Prostate gland (tissue), 2 donors: ENCODE measurements at regions not wholly inside any gene's neighbourhood (a gene's known extent, or its start where the extent isn't known, plus 50 kb on each side); places are given as distances from the start of the nearest gene placed in this dataset.

Source experiments
- DNase-seq: peaks from one replicate; pipeline ENCODE4 v3.0.0-alpha.2; 2019; ENCODE audit warnings: low spot score
- H3K27ac ChIP-seq, 2 donors: fragments of 200-600 bp; sonication (generic); 2 replicates each; pipeline ENCODE4 v1.5.1; 2017 to 2019
- H3K27me3 ChIP-seq: fragments of 200-600 bp; sonication (generic); replicated peaks from 2 replicates; pipeline ENCODE4 v1.5.1; 2019; ENCODE audit not compliant: insufficient read depth
- H3K36me3 ChIP-seq, 2 donors: fragments of 200-600 bp; sonication (generic); 1 replicate in 1 of 2; 2 replicates in 1 of 2; pipeline versions ENCODE4 v1.5.1 to v1.8.1; 2017 to 2019
- H3K4me1 ChIP-seq: fragments of 200-600 bp; sonication (generic); replicated peaks from 2 replicates; pipeline ENCODE4 v1.5.1; 2019
- H3K4me3 ChIP-seq, 2 donors: fragments of 200-600 bp; sonication (generic); 2 replicates each; pipeline ENCODE4 v1.5.1; 2017 to 2019
- H3K9me3 ChIP-seq: fragments of 200-600 bp; sonication (generic); 2 replicates; pipeline ENCODE4 v1.5.1; 2017
- CTCF ChIP-seq, 4 experiments: fragments of 200-600 bp in 2 of 4; fragments of 450-650 bp in 2 of 4; sonication (generic) in 2 of 4; IDR thresholded peaks; 1 replicate in 3 of 4; 2 replicates in 1 of 4; pipeline ENCODE4 v1.5.1; 2016 to 2019; ENCODE audit warnings: antibody characterized with exemption in 4 of 4, mild to moderate bottlenecking in 2 of 4, moderate library complexity in 2 of 4
- POLR2A ChIP-seq: fragments of 450-650 bp; IDR thresholded peaks from one replicate; pipeline ENCODE4 v1.6.1; 2016; ENCODE audit warnings: antibody characterized with exemption, mild to moderate bottlenecking
- POLR2AphosphoS5 ChIP-seq: sonication (generic); formaldehyde crosslinking; IDR thresholded peaks from one replicate; pipeline ENCODE4 v1.6.1; 2017; ENCODE audit warnings: antibody characterized with exemption
- WGBS: methylation state at CpG from one replicate; pipeline ENCODE4 v1.1.5; 2018; 5-methylcytosine and 5-hydroxymethylcytosine counted together
- intact Hi-C: fragments of 100-400 bp; cut with DNase I; formaldehyde crosslinking; loops from one replicate; pipeline ENCODE4 v1.14.2; 2022

GRCh38 chr10:125575843-125576242 is 107.1 kb downstream of the TEX36 start:
- Histone ChIP-seq H3K4me1 (no peaks in the 10 kb centered on the region), H3K27me3 (no peaks in the 10 kb centered on the region), H3K4me3 (no peak overlapping the region), H3K27ac (no peak overlapping the region), H3K36me3 (no peaks in the 10 kb centered on the region), H3K9me3 (no peaks in the 10 kb centered on the region)
- TF ChIP-seq POLR2A (no peak), CTCF (IDR thresholded peaks at IDR 0.05) (no peak)
- WGBS: 78% methylated on average over 4 of the region's 4 CpGs
- intact Hi-C loops: no loop called here
- DNase-seq: no peak

- no peak for TF ChIP-seq POLR2AphosphoS5
- TF ChIP-seq CTCF (IDR thresholded peaks at IDR 0.05): no peak
- no peak for TF ChIP-seq POLR2A
- Histone ChIP-seq H3K4me1 (no peaks in the 10 kb centered on the region), H3K4me3 (no peak overlapping the region), H3K27me3 (no peaks in the 10 kb centered on the region), H3K9me3 (no peaks in the 10 kb centered on the region), H3K27ac (no peak overlapping the region), H3K36me3 (no peaks in the 10 kb centered on the region)
- no peak for DNase-seq
- intact Hi-C loops: no loop called here
- WGBS: 96% methylated on average over 4 of the region's 4 CpGs
Measured at GRCh38 chr10:125568156-125568555, 114.8 kb downstream of the TEX36 start.

- Histone ChIP-seq H3K36me3 (no peaks in the 10 kb centered on the region), H3K27me3 (no peaks in the 10 kb centered on the region), H3K27ac (no peak overlapping the region), H3K9me3 (no peaks in the 10 kb centered on the region), H3K4me3 (no peak overlapping the region), H3K4me1 (no peaks in the 10 kb centered on the region)
- intact Hi-C loops: no loop called here
- no peak for DNase-seq
- TF ChIP-seq POLR2A: no peak
- no peak for TF ChIP-seq CTCF (IDR thresholded peaks at IDR 0.05)
- no peak for TF ChIP-seq POLR2AphosphoS5
- WGBS: 87% methylated on average over 6 of the region's 6 CpGs
Measured at GRCh38 chr10:125567529-125567928, 115.4 kb downstream of the TEX36 start.

GRCh38 chr10:125565046-125565445 is 117.9 kb downstream of the TEX36 start:
- Histone ChIP-seq H3K4me3 (no peak overlapping the region), H3K36me3 (no peaks in the 10 kb centered on the region), H3K4me1 (no peaks in the 10 kb centered on the region), H3K9me3 (no peaks in the 10 kb centered on the region), H3K27ac (no peak overlapping the region), H3K27me3 (no peaks in the 10 kb centered on the region)
- intact Hi-C loops: no loop called here
- TF ChIP-seq POLR2A (no peak), CTCF (IDR thresholded peaks at IDR 0.05) (no peak), POLR2AphosphoS5 (no peak)
- 62% methylated on average over 6 of the region's 6 CpGs for WGBS
- no peak for DNase-seq

- WGBS: 80% methylated on average over 3 of the region's 3 CpGs
- TF ChIP-seq CTCF (IDR thresholded peaks at IDR 0.05) (no peak), POLR2A (no peak), POLR2AphosphoS5 (no peak)
Measured at GRCh38 chr10:125564570-125564969, 118.4 kb downstream of the TEX36 start.

More at GRCh38 chr10:125564570-125564969, 118.4 kb downstream of the TEX36 start:
- H3K4me3 ChIP-seq: no peak overlapping the region
- no peak overlapping the region for H3K27ac ChIP-seq
- intact Hi-C loops: no loop called here
- no peaks in the 10 kb centered on the region for H3K27me3 ChIP-seq
- DNase-seq: no peak
- H3K36me3 ChIP-seq: no peaks in the 10 kb centered on the region
- no peaks in the 10 kb centered on the region for H3K4me1 ChIP-seq
- no peaks in the 10 kb centered on the region for H3K9me3 ChIP-seq
